Stimulated activated CD4-positive, alpha-beta T cell treated with anti-CD3 and anti-CD28 coated beads, Interleukin-2, amount 100 ng/mL, for 4 hours (primary cell): ENCODE measurements at regions not wholly inside any gene's neighbourhood (a gene's known extent, or its start where the extent isn't known, plus 50 kb on each side); places are given as distances from the start of the nearest gene placed in this dataset.

Source experiments
- DNase-seq: peaks from one replicate; pipeline ENCODE4 v3.0.0-alpha.2; 2020; ENCODE audit warnings: low read depth

DNA sequence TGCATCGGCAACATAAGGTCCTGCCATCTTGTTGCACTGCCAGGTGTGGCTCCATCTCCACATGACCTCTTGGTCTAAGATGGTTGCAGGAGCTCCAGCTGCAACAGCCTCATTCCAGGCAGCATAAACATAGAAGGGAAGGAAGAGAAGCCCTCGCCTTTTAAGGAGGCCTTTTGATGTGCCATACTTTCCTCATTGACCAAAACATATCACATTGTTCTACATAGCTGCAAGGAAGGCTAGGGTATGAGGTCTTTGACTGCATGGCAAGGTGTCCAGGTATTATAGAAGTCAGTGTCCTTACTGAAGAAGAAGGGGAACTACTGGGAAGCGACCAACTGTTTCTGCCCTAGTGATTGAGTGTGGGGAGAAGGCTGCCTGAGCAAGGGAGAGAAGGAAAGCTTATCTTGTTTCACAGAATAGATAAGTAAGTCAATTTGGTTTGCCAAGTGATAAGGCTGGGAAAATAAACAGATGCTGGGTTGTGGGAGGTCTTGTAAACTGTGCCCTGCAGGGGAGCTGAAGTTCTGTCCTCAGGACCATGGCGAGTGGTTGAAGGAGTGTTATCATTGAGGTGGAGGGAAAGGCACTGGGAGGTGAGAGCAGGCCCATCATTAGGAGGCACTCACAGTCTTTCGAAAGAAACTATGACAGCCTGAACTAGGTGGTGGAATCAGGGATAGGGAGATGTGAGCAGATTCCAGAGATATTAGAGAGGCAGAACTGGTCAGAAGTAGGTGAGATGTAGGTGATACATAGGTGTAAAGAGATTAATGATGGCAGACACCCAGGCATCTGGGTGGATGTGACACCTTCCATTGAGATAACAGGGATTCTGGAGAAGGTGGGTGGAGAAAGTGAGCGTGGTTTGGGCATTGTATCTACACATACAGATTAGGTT lies 93.8 kb upstream of the IGF1R start:
- no peak for DNase-seq

DNA sequence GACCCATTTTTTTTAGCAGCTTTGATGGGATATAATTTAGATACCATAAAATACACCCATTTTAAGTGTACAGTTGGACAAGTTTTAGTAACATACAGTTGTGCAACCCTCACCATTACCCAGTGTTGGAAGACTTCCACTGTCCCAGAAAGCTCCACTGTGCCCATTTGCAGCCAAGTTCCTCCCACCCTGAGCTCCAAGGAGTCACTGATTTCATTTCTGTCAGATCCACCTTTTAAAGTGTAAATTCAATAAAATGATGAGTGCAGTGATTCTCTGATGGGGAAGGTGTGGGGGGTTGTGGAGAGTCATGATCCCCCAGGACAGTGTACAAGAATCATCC lies 93.2 kb upstream of the IGF1R start:
- no peak for DNase-seq

DNA sequence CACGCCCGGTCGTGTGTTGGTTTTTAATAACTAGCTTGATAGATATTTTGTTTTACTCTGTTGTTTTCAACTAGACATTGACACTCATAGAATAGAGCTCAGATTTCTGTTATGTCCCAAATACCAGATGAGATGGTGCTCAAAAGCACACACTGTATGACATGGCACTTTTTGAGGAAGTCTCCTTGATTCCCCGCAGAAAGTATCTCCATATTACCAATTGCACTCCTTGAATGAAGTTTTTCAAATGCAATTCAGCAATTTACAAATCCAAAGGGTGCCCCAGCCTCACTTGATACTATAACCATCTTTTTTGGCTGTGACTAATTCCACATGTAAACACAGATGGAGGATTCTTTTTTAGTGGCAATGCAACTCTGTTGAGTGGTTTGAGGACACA lies 92.0 kb upstream of the IGF1R start:
- no peak for DNase-seq

DNA sequence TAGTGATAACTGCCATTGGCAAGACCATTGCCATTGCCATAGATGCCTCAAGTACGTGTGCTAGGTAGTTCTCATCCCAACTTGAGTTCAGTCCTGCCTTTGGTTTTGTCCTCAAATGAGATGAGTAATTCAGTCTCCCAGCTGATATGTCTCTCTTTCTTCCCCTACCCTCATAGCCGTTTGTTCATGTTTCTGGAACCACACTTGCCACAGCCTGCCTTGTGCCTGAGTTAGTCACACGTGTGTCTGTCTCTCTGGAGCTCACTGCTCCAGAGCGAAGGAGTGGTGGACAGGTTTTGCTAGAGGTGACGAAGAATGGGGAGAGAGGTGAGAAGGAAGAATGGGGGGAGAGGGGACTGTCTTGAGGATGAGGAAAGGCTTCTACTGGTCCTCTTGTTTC lies 88.0 kb upstream of the IGF1R start:
- DNase-seq, result no peak

DNA sequence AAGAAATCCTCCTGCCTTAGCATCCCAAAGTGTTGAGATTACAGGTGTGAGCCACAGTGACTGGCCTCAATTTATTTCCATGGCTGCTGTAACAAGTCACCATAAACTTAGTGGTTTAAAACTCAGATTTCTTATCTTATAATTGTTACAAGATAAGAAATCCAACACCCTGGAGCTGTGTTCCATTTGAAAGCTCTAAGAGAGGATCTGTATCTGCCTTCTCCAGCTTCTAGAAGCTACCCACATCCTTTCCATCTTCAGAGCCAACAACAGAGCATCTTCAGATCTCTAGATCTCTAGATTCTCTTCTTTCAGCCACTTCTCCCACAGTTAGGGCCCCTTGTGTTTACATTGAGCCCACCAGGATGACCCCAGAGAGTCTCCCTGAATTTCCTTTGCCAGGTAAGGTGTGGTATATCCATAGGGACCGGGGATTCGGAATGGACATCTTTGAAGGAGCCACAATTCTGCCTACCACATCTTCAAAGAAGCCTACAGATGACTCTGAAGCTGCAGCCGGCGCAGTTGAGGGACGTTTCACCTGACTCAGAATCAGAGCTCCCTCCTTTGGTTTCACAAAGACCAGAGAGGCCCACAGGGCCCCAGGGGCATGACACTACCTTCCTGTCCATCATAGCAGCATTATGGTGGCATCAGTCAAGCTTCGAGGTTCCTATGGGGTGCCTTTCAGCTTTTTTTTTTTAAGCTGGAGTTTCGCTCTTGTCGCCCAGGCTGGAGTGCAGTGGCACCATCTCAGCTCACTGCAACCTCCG lies 87.0 kb upstream of the IGF1R start:
- DNase-seq, result no peak

DNA sequence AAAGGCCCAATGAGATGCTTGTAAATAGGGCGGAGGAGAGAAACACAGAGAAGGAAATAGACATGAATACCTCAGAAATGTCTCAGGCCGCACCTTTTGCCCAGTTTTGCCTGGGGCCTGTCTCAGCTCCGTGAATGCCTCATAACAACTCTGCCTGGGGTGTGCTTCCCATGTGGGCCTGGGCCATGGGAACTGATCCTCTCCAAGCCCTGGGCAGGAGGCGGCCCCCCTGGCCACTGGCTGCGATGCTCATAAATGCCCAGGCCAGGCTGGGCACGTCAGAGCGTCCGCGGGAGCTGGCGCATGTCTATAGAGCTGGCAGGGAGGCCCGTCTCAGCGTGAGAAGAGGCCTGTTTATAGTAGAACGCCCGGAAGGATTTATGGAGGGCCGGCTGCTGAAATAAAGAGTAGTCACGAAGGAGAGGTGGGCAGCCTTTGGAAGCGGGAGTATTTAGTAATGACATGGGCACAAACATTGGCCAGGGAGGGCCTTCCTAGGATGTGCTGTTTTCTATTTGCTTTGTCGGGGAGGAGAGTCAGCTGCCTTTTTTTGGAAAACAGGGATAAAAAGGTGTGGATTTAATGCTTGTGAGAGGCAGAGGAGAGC lies 85.9 kb upstream of the IGF1R start:
- no peak for DNase-seq

DNA sequence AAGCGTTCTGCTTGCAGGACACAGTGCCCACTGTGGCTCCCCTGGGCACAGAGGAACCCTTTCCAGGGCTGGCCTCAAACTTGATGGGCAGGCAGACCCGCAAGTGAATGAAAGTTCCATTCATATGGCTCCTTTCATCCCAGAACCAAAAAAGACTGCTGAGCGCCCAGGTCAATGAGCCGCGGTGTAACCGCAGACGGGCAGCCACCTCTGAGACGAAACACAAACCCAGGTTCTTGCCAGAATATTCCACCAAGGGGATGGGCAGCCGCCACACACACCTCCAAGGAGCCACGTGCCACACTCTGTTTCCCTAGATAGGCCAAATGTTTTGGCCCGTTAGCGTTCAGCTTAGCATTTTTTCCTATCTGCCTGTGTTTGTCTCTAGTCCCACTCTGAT lies 82.8 kb upstream of the IGF1R start:
- no peak for DNase-seq

DNA sequence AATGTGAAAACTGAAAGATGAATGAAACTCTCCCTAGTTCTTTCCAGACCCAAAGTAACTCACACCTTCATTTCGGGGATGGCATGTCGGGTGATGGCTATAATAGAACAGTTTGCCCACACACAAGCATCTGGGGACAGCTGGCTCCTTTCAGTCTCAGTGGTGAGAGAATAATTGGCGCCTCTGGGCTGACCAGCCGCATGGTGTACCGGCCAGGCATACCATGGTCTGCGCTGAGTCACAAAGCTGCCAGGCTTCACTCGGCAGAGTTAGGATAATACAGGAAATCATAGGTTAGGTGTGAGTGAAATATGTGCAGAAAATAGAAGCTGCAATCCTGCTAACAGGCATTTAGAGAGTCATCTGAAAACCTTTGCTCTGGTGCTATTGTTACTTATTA lies 80.4 kb upstream of the IGF1R start:
- DNase-seq, result no peak

DNA sequence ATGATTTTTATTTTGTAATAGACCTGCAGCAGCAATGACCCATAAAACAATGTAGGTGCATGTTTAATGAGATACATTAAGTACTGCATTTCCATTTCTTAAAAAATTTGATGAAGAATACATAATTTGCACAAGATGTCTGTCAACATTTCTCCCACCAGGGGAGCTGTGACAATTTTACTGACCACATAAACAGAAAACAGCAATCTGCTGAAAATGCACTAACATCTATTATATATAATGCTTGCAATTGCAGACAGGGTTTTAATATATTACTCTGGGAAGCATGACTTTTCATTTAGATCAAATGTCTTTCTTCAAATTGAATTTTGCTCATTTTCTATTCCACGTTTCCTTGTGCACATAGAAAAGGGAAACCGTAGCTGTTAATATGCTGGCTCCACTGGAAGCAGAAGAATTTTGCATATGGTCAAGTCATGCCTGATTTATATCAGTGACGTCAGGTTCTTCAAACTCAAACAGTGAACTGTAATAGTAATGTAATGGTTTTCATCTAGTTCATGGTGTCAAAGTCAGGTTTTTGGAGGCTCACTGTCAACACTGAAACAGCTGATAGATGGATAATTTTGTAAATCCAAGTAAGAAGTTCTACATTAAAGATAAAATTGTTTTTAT lies 79.8 kb upstream of the IGF1R start:
- DNase-seq, result no peak

DNA sequence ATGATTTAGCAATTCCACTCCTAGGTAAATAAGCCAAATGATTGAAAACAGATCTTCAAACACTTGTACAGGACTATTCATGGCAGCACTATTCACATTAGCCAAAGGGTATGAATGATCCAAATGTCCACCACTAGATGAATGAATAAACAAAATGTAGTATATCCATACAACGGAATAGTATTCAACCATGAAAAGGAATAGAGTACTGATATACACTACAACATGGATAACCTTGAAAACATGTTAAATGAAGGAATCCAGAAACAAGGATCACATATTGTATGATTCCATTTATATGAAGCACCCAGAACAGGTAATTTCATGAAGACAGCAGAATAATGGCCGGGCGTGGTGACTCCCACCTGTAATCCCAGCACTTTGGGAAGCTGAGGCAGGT lies 78.2 kb upstream of the IGF1R start:
- DNase-seq, result no peak

DNA sequence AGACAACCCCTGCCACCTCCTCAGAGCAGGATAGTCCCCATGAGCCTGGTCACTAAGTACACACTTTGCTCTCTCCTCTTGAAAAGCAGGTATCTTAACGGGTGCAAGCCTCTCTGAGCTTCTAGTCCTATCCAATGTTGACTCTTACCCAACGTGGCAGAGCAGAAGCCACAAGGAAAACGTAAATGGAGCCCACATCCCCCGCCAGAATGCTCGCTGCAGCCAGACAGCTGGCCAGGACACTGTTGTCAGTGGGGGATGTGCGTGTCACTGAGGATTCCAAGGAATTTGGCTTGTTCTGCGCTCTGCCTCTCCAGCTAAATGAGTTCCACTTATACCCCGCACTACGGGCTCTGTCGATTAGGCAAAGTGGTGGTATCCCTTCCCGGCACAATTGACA lies 67.8 kb upstream of the IGF1R start:
- no peak for DNase-seq

DNA sequence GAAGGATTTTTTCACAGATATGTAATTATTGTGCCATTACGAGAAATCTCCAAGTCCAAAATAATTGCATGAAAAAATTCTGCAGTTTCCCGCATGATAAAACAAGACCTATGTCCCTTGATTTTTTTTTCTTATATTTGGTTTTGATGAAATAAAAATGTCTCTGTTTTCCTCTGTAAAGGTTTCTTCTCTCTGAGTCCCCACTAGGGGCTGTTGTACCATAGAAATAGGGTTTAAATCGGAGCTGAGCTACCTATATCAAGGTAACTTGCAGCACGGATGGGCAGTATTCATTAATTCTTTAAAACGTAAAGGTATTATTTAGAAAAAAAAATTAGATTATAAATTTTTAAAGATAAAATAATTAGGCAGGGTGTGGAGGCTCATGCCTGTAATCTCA lies 66.6 kb upstream of the IGF1R start:
- no peak for DNase-seq

DNA sequence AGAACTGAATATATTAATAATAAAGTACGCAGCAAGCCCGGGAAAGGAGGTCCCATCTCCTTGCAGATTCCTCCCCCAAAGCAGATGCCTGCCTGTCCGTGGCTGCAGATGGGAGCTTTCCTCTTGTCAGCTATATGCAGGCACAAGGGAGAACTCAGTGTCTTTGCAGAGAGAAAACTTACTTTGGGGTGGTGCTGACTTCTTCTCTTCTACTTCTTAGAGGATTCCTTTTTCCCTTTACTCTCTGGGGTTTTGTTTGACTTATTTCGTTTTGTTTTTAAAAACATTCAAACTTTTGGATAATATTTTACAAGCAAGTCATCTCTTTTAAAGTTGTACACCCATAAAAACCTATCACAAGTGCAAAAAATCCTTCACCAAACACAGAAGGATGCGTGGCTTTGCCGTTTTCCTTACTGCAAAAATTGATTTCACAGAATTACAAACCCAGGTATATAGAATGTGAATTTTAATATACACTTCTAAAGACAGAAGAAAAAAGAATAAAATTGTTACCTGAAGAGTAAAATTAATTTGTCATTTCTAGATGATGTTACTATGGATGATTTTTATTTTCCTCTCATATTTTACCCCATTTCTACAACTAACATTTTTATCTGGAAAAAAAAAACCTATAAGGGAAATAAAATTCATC lies 65.3 kb upstream of the IGF1R start:
- DNase-seq, result no peak

DNA sequence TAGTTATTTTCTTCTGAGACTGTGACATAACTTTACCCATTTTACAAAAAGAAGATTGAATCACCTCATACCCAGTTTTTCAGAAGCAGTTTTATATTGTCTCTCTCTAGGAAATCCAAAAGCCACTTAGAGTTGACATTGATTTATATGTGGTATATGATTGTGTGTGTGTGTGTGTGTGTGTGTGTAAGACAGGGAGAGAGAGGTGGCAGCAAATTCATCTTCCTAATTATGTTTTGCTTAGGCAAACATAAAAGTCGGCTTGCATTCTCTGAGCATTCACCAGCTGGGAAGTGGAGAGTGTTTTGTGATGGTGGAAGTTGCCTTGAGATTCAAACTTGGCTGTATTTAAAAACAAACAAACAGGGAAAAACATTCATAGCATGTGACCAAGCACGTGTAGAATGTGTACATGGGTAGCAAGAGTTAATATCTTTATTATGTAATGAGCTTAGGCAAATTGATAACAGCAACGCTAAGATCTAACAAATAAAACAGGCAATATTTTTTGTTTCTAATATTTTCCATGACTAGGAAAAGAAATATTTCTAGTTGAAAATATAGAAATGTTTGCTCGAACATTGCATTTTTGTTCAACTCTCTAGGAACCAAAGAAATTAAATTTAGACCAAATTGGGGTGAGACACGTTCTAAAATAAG lies 64.4 kb upstream of the IGF1R start:
- DNase-seq, result no peak

DNA sequence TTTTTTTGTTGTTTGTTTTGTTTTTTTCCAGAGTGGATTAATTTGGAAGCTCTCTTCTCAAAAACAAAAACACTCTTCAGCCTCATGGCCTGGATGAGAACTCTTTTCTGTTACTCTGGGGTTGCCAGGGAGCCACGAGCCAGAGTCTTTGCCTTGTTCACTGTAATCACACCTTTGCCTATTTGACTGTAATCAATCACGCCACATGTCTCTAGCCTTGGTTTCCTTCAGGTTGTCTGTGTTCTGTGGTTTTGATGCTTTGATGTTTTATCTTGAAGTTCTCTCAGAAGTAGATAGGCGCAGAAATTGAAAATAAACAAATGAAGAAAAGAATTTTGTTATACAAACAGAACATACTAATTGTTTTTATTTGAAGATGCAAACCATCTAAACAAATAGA lies 62.3 kb upstream of the IGF1R start:
- no peak for DNase-seq

DNA sequence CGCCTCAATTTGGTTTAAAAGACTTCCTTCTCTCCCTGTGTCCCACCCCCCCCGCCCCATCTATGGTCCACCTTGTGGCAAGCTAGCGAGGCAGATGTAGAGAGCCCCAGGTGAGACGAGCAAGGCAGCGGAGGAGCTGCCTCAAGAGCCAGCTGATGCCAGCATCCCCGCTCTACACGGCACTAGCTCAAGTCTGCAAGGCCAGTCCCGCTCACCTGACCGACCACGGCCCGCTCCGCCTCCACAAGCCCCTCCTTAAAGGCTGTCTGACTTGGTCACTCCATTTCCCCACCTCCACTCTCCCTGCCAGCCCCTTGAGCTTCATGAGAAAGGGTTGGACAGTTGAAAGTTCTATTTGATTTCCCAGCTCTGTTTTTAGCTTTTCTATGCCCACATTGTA lies 56.2 kb upstream of the IGF1R start:
- no peak for DNase-seq

DNA sequence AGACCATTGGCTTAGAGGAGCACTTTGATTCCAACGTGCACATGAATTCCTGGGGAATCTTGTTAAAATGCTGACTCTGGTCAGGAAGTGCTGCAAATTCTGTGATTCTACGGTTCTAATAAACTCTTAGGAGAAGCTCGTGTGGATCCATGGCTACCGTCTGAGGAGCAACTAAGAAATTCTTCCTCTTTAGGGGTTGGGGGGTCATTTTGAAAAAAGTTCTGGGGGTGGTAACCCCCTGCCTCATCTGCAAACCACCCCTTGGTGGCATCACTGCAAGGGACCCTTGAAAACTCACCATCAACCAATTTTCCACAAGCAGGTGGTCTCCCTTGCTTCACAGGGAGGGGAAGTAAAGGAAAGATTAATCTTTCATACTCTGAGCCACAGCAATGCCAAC lies 52.2 kb upstream of the IGF1R start:
- no peak for DNase-seq

DNA sequence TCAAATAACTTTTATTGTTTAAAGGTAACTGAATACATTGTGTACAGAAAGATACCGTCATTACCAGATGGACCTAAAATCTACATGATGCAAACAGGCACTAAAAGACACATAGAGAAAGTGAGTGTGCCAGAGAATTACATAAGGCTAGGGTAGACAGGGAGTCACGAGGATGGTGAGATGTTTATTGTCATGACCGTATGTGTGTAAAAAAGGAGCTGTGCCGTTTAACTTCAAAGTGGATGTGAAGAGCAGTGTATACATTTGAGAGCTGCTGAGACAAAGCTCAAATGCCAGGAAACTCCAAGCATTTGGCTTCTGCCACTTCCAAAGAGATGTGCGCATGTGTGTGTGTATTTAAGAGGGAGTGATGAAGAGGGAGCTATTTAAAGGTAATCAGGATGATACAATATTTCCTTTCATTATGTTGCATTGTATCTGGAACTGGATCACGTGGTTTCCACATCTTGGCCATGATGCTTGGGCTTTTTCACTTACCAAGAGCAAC lies 51.4 kb upstream of the IGF1R start:
- no peak for DNase-seq

DNA sequence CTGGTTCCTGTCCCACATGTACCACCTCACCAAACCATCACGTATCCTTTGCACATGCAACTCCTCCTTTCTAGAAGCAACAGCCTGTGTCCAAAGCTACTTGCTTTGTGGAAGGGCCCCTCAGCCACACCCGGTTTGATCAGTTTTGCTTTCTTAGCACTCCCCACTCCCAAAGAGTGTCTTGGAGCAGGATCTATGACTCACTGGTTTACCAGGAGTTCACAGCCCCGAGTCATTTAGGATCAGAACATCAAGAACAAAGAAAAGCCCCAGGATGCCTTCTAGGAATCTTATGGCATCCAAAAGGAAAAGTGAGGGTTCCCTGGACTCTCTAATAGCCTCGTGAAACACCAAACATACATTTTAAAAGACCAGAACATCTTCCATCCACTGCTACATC lies 50.7 kb upstream of the IGF1R start:
- no peak for DNase-seq
